PFSK-1 (cell line): ENCODE measurements at regions not wholly inside any gene's neighbourhood (a gene's known extent, or its start where the extent isn't known, plus 50 kb on each side); places are given as distances from the start of the nearest gene placed in this dataset.

ENCODE experiments used
- POLR2AphosphoS5 ChIP-seq: IDR thresholded peaks from 2 replicates; pipeline ENCODE4 v1.6.1; 2012; ENCODE audit warnings: low read depth, mild to moderate bottlenecking, control low read depth, low read length, moderate library complexity
- SIN3A ChIP-seq: IDR thresholded peaks from 2 replicates; pipeline ENCODE4 v1.6.1; 2012; ENCODE audit warnings: mild to moderate bottlenecking, low read length, moderate library complexity, borderline replicate concordance; ENCODE audit not compliant: insufficient read depth
- TAF1 ChIP-seq: IDR thresholded peaks from 2 replicates; pipeline ENCODE4 v1.6.1; 2012; ENCODE audit warnings: low read length, control low read depth, borderline replicate concordance; ENCODE audit not compliant: insufficient read depth
- TF ChIP-seq, protein P1 (sequence below), 2 experiments: IDR thresholded peaks; 2 replicates each; pipeline versions ENCODE4 v1.6.1 to v1.8.0; 2011 to 2012; ENCODE audit warnings: low read depth in 2 of 2, low read length in 2 of 2, control low read depth in 1 of 2, inconsistent platforms in 1 of 2, mild to moderate bottlenecking in 1 of 2, moderate library complexity in 1 of 2; ENCODE audit not compliant: insufficient read depth in 1 of 2

GRCh38 chr2:200747668-200748618, 63.8 kb upstream of the BZW1 start:
- TF ChIP-seq POLR2AphosphoS5 (no peak), SIN3A (no peak), TAF1 (no peak)
- TF ChIP-seq, protein P1, sequence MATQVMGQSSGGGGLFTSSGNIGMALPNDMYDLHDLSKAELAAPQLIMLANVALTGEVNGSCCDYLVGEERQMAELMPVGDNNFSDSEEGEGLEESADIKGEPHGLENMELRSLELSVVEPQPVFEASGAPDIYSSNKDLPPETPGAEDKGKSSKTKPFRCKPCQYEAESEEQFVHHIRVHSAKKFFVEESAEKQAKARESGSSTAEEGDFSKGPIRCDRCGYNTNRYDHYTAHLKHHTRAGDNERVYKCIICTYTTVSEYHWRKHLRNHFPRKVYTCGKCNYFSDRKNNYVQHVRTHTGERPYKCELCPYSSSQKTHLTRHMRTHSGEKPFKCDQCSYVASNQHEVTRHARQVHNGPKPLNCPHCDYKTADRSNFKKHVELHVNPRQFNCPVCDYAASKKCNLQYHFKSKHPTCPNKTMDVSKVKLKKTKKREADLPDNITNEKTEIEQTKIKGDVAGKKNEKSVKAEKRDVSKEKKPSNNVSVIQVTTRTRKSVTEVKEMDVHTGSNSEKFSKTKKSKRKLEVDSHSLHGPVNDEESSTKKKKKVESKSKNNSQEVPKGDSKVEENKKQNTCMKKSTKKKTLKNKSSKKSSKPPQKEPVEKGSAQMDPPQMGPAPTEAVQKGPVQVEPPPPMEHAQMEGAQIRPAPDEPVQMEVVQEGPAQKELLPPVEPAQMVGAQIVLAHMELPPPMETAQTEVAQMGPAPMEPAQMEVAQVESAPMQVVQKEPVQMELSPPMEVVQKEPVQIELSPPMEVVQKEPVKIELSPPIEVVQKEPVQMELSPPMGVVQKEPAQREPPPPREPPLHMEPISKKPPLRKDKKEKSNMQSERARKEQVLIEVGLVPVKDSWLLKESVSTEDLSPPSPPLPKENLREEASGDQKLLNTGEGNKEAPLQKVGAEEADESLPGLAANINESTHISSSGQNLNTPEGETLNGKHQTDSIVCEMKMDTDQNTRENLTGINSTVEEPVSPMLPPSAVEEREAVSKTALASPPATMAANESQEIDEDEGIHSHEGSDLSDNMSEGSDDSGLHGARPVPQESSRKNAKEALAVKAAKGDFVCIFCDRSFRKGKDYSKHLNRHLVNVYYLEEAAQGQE (IDR thresholded peaks at IDR 0.05; ENCODE audit: insufficient read depth in 1 of 2, low read depth in 2 of 2, low read length in 2 of 2) = no peak
